WTC11 (cell line): ENCODE measurements at regions not wholly inside any gene's neighbourhood (a gene's known extent, or its start where the extent isn't known, plus 50 kb on each side); places are given as distances from the start of the nearest gene placed in this dataset.

Experiments
- ATAC-seq: fragments of 200-7000 bp; cut with Tn5 transposase; 2 replicates; pipeline ENCODE4 v1.10.0; 2021; ENCODE audit warnings: mild to moderate bottlenecking, moderate library complexity
- CTCF ChIA-PET: fragments of 300-600 bp; sonication (Branson Sonifier 250); formaldehyde crosslinking; loops from one replicate; lab custom pipeline; 2021; ENCODE audit warnings: antibody characterized with exemption; lab: Charles Lee
- POLR2A ChIA-PET: fragments of 350-600 bp; sonication (Branson Sonifier 250); formaldehyde crosslinking; loops from one replicate; lab custom pipeline; 2021; ENCODE audit warnings: antibody characterized with exemption; lab: Charles Lee
- DNase-seq: peaks from one replicate; pipeline ENCODE4 v3.0.0; 2021; ENCODE audit warnings: low spot score
- H3K27ac Mint-ChIP-seq: 2 replicates; pipeline ENCODE4 v1.8.0; 2021; ENCODE audit warnings: mixed read lengths
- H3K27me3 Mint-ChIP-seq: 2 replicates; pipeline ENCODE4 v1.8.0; 2021; ENCODE audit warnings: low read depth, mild to moderate bottlenecking, moderate library complexity, mixed read lengths
- H3K36me3 Mint-ChIP-seq: 2 replicates; pipeline ENCODE4 v1.8.0; 2021; ENCODE audit warnings: mixed read lengths
- H3K4me1 Mint-ChIP-seq: 2 replicates; pipeline ENCODE4 v1.8.0; 2022; ENCODE audit warnings: mixed read lengths
- H3K4me3 Mint-ChIP-seq: 2 replicates; pipeline ENCODE4 v1.8.0; 2021; ENCODE audit warnings: mild to moderate bottlenecking, moderate library complexity, mixed read lengths
- H3K9me3 Mint-ChIP-seq: 2 replicates; pipeline ENCODE4 v1.8.0; 2021; ENCODE audit warnings: mixed read lengths
- EMX1 ChIP-seq: fragments of 250-450 bp; sonication (Bioruptor Pico); IDR thresholded peaks from 2 replicates; pipeline ENCODE4 v1.8.0; 2021; ENCODE audit warnings: mild to moderate bottlenecking
- FOXK1 ChIP-seq: sonication (generic); formaldehyde crosslinking; IDR thresholded peaks from 2 replicates; pipeline ENCODE4 v1.8.0; 2022; ENCODE audit warnings: mild to moderate bottlenecking, moderate library complexity, missing genetic modification reagents
- IRF2 ChIP-seq: sonication (generic); formaldehyde crosslinking; IDR thresholded peaks from 2 replicates; pipeline ENCODE4 v1.8.0; 2022; ENCODE audit warnings: low read depth, missing genetic modification reagents, borderline replicate concordance
- NR1H2 ChIP-seq: sonication (generic); formaldehyde crosslinking; IDR thresholded peaks from 2 replicates; pipeline ENCODE4 v1.9.0; 2021; ENCODE audit warnings: mild to moderate bottlenecking, moderate library complexity, missing genetic modification reagents
- SOX15 ChIP-seq: fragments of 250-450 bp; sonication (Bioruptor Pico); IDR thresholded peaks from 2 replicates; pipeline ENCODE4 v1.9.0; 2021; ENCODE audit warnings: mild to moderate bottlenecking
- ZNF263 ChIP-seq: sonication (generic); formaldehyde crosslinking; IDR thresholded peaks from 2 replicates; pipeline ENCODE4 v1.8.1; 2022; ENCODE audit warnings: low read depth, mild to moderate bottlenecking, moderate library complexity, missing genetic modification reagents
- ZNF416 ChIP-seq: fragments of 250-450 bp; sonication (Bioruptor Pico); IDR thresholded peaks from 2 replicates; pipeline ENCODE4 v1.9.0; 2021; ENCODE audit warnings: mild to moderate bottlenecking, inconsistent platforms
- TF ChIP-seq, protein P1 (sequence below): sonication (generic); formaldehyde crosslinking; IDR thresholded peaks from 2 replicates; pipeline ENCODE4 v1.8.1; 2023; ENCODE audit warnings: mild to moderate bottlenecking, moderate library complexity, missing genetic modification reagents
- TF ChIP-seq, protein P2 (sequence below): fragments of 250-450 bp; sonication (Bioruptor Pico); IDR thresholded peaks from 2 replicates; pipeline ENCODE4 v1.9.0; 2021; ENCODE audit warnings: mild to moderate bottlenecking, borderline replicate concordance
- TF ChIP-seq, protein P3 (sequence below): sonication (generic); formaldehyde crosslinking; conservative IDR thresholded peaks from 2 replicates; pipeline ENCODE4 v1.8.1; 2023; ENCODE audit warnings: mild to moderate bottlenecking, low read depth, missing genetic modification reagents, moderate library complexity
- TF ChIP-seq, protein P4 (sequence below): sonication (generic); formaldehyde crosslinking; IDR thresholded peaks from 2 replicates; pipeline ENCODE4 v1.8.1; 2023; ENCODE audit warnings: mild to moderate bottlenecking, missing genetic modification reagents, moderate library complexity
- TF ChIP-seq, protein P5 (sequence below): sonication (generic); formaldehyde crosslinking; IDR thresholded peaks from 2 replicates; pipeline ENCODE4 v1.8.0; 2023; ENCODE audit warnings: missing genetic modification reagents, mild to moderate bottlenecking, borderline replicate concordance
- TF ChIP-seq, protein P6 (sequence below): sonication (generic); formaldehyde crosslinking; IDR thresholded peaks from 2 replicates; pipeline ENCODE4 v1.8.0; 2022; ENCODE audit warnings: mild to moderate bottlenecking, missing genetic modification reagents

DNA sequence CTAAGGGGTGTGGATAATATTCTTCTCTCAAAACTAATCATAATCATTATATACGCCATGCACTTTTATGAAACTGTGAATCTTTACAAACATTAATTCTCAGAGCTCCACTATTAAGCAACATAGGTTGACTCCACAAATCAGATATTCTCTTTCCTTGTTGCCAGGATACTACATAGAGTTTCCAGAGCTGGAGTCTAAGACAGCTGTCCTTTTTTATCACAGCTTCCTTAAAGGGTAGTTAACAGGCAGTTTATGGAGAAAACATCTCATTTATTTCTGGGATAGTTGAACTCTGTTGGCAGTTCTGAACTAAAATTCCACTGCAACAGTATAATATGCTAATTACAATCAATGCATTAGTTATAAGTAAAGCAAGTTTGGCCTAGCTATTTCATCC, 152.1 kb upstream of the PPP1R2C start (continued):
- TF ChIP-seq, protein P1, sequence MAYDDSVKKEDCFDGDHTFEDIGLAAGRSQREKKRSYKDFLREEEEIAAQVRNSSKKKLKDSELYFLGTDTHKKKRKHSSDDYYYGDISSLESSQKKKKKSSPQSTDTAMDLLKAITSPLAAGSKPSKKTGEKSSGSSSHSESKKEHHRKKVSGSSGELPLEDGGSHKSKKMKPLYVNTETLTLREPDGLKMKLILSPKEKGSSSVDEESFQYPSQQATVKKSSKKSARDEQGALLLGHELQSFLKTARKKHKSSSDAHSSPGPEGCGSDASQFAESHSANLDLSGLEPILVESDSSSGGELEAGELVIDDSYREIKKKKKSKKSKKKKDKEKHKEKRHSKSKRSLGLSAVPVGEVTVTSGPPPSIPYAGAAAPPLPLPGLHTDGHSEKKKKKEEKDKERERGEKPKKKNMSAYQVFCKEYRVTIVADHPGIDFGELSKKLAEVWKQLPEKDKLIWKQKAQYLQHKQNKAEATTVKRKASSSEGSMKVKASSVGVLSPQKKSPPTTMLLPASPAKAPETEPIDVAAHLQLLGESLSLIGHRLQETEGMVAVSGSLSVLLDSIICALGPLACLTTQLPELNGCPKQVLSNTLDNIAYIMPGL (CRISPR knock-in tag): no peak
- TF ChIP-seq, protein P2, sequence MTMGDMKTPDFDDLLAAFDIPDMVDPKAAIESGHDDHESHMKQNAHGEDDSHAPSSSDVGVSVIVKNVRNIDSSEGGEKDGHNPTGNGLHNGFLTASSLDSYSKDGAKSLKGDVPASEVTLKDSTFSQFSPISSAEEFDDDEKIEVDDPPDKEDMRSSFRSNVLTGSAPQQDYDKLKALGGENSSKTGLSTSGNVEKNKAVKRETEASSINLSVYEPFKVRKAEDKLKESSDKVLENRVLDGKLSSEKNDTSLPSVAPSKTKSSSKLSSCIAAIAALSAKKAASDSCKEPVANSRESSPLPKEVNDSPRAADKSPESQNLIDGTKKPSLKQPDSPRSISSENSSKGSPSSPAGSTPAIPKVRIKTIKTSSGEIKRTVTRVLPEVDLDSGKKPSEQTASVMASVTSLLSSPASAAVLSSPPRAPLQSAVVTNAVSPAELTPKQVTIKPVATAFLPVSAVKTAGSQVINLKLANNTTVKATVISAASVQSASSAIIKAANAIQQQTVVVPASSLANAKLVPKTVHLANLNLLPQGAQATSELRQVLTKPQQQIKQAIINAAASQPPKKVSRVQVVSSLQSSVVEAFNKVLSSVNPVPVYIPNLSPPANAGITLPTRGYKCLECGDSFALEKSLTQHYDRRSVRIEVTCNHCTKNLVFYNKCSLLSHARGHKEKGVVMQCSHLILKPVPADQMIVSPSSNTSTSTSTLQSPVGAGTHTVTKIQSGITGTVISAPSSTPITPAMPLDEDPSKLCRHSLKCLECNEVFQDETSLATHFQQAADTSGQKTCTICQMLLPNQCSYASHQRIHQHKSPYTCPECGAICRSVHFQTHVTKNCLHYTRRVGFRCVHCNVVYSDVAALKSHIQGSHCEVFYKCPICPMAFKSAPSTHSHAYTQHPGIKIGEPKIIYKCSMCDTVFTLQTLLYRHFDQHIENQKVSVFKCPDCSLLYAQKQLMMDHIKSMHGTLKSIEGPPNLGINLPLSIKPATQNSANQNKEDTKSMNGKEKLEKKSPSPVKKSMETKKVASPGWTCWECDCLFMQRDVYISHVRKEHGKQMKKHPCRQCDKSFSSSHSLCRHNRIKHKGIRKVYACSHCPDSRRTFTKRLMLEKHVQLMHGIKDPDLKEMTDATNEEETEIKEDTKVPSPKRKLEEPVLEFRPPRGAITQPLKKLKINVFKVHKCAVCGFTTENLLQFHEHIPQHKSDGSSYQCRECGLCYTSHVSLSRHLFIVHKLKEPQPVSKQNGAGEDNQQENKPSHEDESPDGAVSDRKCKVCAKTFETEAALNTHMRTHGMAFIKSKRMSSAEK (CRISPR knock-in tag): no peak

DNA sequence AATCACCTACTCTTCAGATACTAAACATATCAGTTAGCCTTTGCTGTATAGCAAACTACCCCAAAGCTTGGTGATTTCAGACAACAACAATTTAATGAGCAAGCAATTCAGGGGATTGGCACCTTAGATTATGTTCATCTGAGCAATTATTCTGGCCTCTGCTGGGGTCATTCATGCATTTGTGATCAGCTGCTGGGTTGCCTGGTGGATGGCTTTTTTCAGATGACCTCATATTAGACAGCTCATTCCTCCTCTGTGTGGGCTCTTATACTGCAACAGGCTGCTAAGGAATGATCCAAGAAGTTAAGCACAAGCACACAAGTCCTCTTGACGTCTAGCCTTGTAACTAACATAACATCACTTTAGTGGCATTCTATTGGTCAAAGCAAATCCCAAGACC, 153.0 kb upstream of the PPP1R2C start:
- ATAC-seq (no peak), DNase-seq (no peak)
- Mint-ChIP-seq H3K9me3 (peaks cover 11% of the 10 kb centered on the region; the same call in 1 of the 2 replicates), H3K4me3 (no peak overlapping the region), H3K27ac (no peak overlapping the region), H3K36me3 (0 out of 2 replicates have a peak, but pooled peaks cover 3% of the 10 kb centered on the region), H3K4me1 (peaks cover 2% of the 10 kb centered on the region; the same call in 1 of the 2 replicates), H3K27me3 (no peaks in the 10 kb centered on the region; the same call in 1 of the 2 replicates)
- CTCF ChIA-PET: no interaction called here
- TF ChIP-seq ZNF416 (CRISPR knock-in tag): no peak
- TF ChIP-seq, protein P3, sequence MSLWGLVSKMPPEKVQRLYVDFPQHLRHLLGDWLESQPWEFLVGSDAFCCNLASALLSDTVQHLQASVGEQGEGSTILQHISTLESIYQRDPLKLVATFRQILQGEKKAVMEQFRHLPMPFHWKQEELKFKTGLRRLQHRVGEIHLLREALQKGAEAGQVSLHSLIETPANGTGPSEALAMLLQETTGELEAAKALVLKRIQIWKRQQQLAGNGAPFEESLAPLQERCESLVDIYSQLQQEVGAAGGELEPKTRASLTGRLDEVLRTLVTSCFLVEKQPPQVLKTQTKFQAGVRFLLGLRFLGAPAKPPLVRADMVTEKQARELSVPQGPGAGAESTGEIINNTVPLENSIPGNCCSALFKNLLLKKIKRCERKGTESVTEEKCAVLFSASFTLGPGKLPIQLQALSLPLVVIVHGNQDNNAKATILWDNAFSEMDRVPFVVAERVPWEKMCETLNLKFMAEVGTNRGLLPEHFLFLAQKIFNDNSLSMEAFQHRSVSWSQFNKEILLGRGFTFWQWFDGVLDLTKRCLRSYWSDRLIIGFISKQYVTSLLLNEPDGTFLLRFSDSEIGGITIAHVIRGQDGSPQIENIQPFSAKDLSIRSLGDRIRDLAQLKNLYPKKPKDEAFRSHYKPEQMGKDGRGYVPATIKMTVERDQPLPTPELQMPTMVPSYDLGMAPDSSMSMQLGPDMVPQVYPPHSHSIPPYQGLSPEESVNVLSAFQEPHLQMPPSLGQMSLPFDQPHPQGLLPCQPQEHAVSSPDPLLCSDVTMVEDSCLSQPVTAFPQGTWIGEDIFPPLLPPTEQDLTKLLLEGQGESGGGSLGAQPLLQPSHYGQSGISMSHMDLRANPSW (CRISPR knock-in tag): no peak
- no peak for TF ChIP-seq EMX1 (CRISPR knock-in tag)
- TF ChIP-seq ZNF263 (CRISPR knock-in tag): no peak
- TF ChIP-seq, protein P4, sequence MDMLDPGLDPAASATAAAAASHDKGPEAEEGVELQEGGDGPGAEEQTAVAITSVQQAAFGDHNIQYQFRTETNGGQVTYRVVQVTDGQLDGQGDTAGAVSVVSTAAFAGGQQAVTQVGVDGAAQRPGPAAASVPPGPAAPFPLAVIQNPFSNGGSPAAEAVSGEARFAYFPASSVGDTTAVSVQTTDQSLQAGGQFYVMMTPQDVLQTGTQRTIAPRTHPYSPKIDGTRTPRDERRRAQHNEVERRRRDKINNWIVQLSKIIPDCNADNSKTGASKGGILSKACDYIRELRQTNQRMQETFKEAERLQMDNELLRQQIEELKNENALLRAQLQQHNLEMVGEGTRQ: no peak
- POLR2A ChIA-PET: no interaction called here

DNA sequence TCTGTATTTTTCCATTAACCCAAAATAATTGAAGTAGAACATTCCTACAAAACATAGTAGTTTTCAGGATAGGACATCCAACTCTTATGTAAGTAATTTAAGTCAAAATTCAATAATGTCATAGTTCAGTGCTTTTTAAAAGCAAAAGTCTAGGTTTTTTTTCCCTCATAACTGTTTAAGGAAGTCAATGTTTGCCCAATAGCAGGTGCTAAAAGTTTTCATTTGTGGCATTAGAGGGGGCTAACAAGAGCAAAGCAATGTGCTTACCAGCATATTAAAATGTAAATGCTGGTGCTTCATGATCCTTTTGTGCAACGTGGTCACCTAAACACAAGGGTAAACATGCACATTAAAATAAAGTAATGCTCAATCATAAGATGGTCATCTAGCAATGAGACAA, 155.2 kb upstream of the PPP1R2C start:
- no peak overlapping the region for H3K27ac Mint-ChIP-seq
- H3K4me3 Mint-ChIP-seq: no peak overlapping the region
- no peak for ATAC-seq
- ChIA-PET CTCF (no interaction called here), POLR2A (no interaction called here)
- no peaks in the 10 kb centered on the region; the same call in 1 of the 2 replicates for H3K27me3 Mint-ChIP-seq
- peaks cover 2% of the 10 kb centered on the region; the same call in 1 of the 2 replicates for H3K4me1 Mint-ChIP-seq
- H3K36me3 Mint-ChIP-seq: peaks cover 5% of the 10 kb centered on the region; the same call in 1 of the 2 replicates
- peaks cover 13% of the 10 kb centered on the region for H3K9me3 Mint-ChIP-seq
- no peak for DNase-seq
- TF ChIP-seq IRF2 (CRISPR knock-in tag) (no peak), NR1H2 (CRISPR knock-in tag) (no peak), FOXK1 (CRISPR knock-in tag) (no peak), SOX15 (no peak)
- TF ChIP-seq, protein P5, sequence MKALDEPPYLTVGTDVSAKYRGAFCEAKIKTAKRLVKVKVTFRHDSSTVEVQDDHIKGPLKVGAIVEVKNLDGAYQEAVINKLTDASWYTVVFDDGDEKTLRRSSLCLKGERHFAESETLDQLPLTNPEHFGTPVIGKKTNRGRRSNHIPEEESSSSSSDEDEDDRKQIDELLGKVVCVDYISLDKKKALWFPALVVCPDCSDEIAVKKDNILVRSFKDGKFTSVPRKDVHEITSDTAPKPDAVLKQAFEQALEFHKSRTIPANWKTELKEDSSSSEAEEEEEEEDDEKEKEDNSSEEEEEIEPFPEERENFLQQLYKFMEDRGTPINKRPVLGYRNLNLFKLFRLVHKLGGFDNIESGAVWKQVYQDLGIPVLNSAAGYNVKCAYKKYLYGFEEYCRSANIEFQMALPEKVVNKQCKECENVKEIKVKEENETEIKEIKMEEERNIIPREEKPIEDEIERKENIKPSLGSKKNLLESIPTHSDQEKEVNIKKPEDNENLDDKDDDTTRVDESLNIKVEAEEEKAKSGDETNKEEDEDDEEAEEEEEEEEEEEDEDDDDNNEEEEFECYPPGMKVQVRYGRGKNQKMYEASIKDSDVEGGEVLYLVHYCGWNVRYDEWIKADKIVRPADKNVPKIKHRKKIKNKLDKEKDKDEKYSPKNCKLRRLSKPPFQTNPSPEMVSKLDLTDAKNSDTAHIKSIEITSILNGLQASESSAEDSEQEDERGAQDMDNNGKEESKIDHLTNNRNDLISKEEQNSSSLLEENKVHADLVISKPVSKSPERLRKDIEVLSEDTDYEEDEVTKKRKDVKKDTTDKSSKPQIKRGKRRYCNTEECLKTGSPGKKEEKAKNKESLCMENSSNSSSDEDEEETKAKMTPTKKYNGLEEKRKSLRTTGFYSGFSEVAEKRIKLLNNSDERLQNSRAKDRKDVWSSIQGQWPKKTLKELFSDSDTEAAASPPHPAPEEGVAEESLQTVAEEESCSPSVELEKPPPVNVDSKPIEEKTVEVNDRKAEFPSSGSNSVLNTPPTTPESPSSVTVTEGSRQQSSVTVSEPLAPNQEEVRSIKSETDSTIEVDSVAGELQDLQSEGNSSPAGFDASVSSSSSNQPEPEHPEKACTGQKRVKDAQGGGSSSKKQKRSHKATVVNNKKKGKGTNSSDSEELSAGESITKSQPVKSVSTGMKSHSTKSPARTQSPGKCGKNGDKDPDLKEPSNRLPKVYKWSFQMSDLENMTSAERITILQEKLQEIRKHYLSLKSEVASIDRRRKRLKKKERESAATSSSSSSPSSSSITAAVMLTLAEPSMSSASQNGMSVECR: no peak
- TF ChIP-seq, protein P3 (CRISPR knock-in tag): no peak
- TF ChIP-seq, protein P6, sequence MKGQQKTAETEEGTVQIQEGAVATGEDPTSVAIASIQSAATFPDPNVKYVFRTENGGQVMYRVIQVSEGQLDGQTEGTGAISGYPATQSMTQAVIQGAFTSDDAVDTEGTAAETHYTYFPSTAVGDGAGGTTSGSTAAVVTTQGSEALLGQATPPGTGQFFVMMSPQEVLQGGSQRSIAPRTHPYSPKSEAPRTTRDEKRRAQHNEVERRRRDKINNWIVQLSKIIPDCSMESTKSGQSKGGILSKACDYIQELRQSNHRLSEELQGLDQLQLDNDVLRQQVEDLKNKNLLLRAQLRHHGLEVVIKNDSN (CRISPR knock-in tag): no peak
